ENCODE measurements at regions not wholly inside any gene's neighbourhood (a gene's known extent, or its start where the extent isn't known, plus 50 kb on each side); places are given as distances from the start of the nearest gene placed in this dataset.
"Not testable (repeated sequence)": the region's sequence is repeated elsewhere in the genome, so short reads cannot be mapped to it uniquely, and the experiment has no call there.

DNA sequence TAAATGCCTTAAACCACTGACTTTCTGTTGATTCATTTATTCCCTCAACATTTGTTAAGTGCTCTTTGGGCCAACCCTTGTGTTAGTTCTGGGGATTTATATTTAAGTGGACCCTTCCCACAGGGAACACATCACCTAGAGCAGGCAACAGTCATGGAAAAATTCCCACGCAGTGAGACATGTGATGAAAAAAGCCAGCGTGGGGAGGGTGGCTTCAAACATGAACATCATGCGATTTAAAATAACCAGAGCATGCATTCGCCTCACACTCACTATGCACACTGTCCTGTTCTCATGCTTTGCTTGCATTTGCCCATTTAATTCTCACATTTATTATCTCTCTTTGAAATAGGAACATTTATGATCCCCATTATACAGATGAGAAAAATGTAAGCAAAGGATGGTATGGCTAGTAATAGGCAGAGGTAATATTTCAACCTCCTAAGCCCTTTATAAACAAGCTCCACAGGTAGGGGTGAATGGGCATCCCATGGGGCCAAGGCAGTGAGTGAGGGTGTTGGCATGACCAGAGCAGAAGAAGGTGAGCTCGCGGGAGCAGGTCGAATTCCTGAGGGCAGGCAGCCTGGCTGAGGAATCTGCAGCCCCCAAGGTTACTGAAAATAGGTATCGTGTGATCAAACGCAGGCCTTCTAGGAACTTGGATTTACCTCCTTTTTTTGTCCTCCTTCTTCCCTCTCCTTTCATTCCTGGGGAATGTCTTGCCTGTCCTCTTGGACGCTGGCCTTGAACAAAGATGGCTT is 297.8 kb downstream of the MYCN start:
- H3K36me3 ChIP-seq (replicated peaks in 1 of 2; ENCODE audit: control extremely low read depth in 1 of 2, control insufficient read depth in 1 of 2, extremely low read depth in 1 of 2, insufficient read depth in 2 of 2, low read length in 1 of 2) = no peaks in the 10 kb centered on the region
- ChIA-PET POLR2A (no interaction called here), CTCF (no interaction called here)
- no peak overlapping the region for H3K27ac Mint-ChIP-seq
- no peak overlapping the region for H3K4me3 ChIP-seq (ENCODE audit: control extremely low read depth in 1 of 5, extremely low read depth in 1 of 5, insufficient read depth in 1 of 5, low read depth in 2 of 5, low read length in 4 of 5)
- H3K27me3 ChIP-seq (replicated peaks in 1 of 4; ENCODE audit: control extremely low read depth in 1 of 4, control insufficient read depth in 3 of 4, insufficient read depth in 4 of 4, low read length in 3 of 4) = no peaks in the 10 kb centered on the region
- no peak overlapping the region for H3K27ac ChIP-seq (ENCODE audit: low read length in 2 of 2)
- no peaks in the 10 kb centered on the region for H3K4me1 Mint-ChIP-seq
- ATAC-seq (ENCODE audit: low read depth) (no peak), DNase-seq (no peak)
- H3K79me2 ChIP-seq (ENCODE audit: control insufficient read depth, insufficient read depth, low read length) = no peaks in the 10 kb centered on the region
- H3K4me3 Mint-ChIP-seq = no peak overlapping the region
- H4K20me1 ChIP-seq (ENCODE audit: control insufficient read depth, insufficient read depth, low read length, poor library complexity, severe bottlenecking) = no peaks in the 10 kb centered on the region
- intact Hi-C loops (cut with micrococcal nuclease) = no loop called here
- H3K9ac ChIP-seq (ENCODE audit: low read length) = no peak overlapping the region
- H3K4me1 ChIP-seq (ENCODE audit: control insufficient read depth in 2 of 2, insufficient read depth in 2 of 2, low read length in 2 of 2) = no peaks in the 10 kb centered on the region
- H2AFZ ChIP-seq (ENCODE audit: insufficient read depth, low read depth, low read length, poor library complexity, severe bottlenecking) = no peak overlapping the region
- H3K9me3 ChIP-seq (ENCODE audit: control extremely low read depth in 1 of 3, control insufficient read depth in 2 of 3, insufficient read depth in 1 of 3, low read length in 2 of 3) = no peaks in the 10 kb centered on the region
- WGBS (ENCODE audit: insufficient coverage) = 98% methylated on average over 5 of the region's 10 CpGs
- peaks cover 17% of the 10 kb centered on the region for H3K27me3 Mint-ChIP-seq
- H3K4me2 ChIP-seq (replicated peaks; ENCODE audit: low read depth, low read length, poor library complexity, severe bottlenecking) = no peak overlapping the region
- no peak for TF ChIP-seq EZH2 (IDR thresholded peaks at IDR 0.05; ENCODE audit: borderline replicate concordance, insufficient read depth, low read depth, low read length, poor library complexity, severe bottlenecking)
- TF ChIP-seq, protein P1, sequence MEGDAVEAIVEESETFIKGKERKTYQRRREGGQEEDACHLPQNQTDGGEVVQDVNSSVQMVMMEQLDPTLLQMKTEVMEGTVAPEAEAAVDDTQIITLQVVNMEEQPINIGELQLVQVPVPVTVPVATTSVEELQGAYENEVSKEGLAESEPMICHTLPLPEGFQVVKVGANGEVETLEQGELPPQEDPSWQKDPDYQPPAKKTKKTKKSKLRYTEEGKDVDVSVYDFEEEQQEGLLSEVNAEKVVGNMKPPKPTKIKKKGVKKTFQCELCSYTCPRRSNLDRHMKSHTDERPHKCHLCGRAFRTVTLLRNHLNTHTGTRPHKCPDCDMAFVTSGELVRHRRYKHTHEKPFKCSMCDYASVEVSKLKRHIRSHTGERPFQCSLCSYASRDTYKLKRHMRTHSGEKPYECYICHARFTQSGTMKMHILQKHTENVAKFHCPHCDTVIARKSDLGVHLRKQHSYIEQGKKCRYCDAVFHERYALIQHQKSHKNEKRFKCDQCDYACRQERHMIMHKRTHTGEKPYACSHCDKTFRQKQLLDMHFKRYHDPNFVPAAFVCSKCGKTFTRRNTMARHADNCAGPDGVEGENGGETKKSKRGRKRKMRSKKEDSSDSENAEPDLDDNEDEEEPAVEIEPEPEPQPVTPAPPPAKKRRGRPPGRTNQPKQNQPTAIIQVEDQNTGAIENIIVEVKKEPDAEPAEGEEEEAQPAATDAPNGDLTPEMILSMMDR (IDR thresholded peaks at IDR 0.05) = no peak
- H3K9me3 Mint-ChIP-seq (ENCODE audit: insufficient read depth) = no peaks in the 10 kb centered on the region

DNA sequence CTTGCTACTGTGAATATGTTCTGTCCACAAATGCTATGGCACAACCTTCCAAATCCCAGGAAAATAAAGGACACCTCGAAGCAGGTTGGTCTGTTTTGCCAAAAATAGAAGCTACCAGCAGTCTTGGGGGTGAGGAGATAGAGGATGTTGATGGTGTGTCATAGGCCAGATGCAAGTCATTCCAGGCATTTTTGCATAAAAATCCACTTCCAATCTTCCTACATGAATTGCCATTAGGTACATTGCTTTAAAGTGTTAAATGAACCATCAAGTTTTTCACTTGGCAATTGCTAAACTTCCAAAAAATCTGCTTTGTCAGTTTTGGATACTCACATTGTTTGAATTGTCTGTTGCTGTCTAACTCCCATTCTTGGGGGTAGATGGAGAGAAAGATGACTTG is 295.4 kb downstream of the MYCN start:
- H3K27ac ChIP-seq (ENCODE audit: low read length in 2 of 2) = no peak overlapping the region
- H3K36me3 ChIP-seq (replicated peaks in 1 of 2; ENCODE audit: control extremely low read depth in 1 of 2, control insufficient read depth in 1 of 2, extremely low read depth in 1 of 2, insufficient read depth in 2 of 2, low read length in 1 of 2) = no peaks in the 10 kb centered on the region
- CTCF ChIA-PET = no interaction called here
- POLR2A ChIA-PET = no interaction called here
- no peak overlapping the region for H3K4me3 ChIP-seq (ENCODE audit: control extremely low read depth in 1 of 5, extremely low read depth in 1 of 5, insufficient read depth in 1 of 5, low read depth in 2 of 5, low read length in 4 of 5)
- H3K4me2 ChIP-seq (replicated peaks; ENCODE audit: low read depth, low read length, poor library complexity, severe bottlenecking) = no peak overlapping the region
- TF ChIP-seq, protein P1 (IDR thresholded peaks at IDR 0.05) = no peak
- no peak for TF ChIP-seq EZH2 (IDR thresholded peaks at IDR 0.05; ENCODE audit: borderline replicate concordance, insufficient read depth, low read depth, low read length, poor library complexity, severe bottlenecking)
- H3K4me3 Mint-ChIP-seq = no peak overlapping the region
- no CpG with 5 or more reads among the region's 1 CpG for WGBS (ENCODE audit: insufficient coverage)
- no peaks in the 10 kb centered on the region for H3K79me2 ChIP-seq (ENCODE audit: control insufficient read depth, insufficient read depth, low read length)
- H3K9me3 ChIP-seq (ENCODE audit: control extremely low read depth in 1 of 3, control insufficient read depth in 2 of 3, insufficient read depth in 1 of 3, low read length in 2 of 3) = no peaks in the 10 kb centered on the region
- no peak overlapping the region for H3K27ac Mint-ChIP-seq
- no peaks in the 10 kb centered on the region for H3K9me3 Mint-ChIP-seq (ENCODE audit: insufficient read depth)
- no peaks in the 10 kb centered on the region for H3K27me3 ChIP-seq (replicated peaks in 1 of 4; ENCODE audit: control extremely low read depth in 1 of 4, control insufficient read depth in 3 of 4, insufficient read depth in 4 of 4, low read length in 3 of 4)
- no peak for ATAC-seq (ENCODE audit: low read depth)
- H3K4me1 ChIP-seq (ENCODE audit: control insufficient read depth in 2 of 2, insufficient read depth in 2 of 2, low read length in 2 of 2) = no peaks in the 10 kb centered on the region
- no peak overlapping the region for H2AFZ ChIP-seq (ENCODE audit: insufficient read depth, low read depth, low read length, poor library complexity, severe bottlenecking)
- intact Hi-C loops (cut with micrococcal nuclease) = no loop called here
- no peak for DNase-seq
- no peaks in the 10 kb centered on the region for H3K4me1 Mint-ChIP-seq
- no peak overlapping the region for H3K9ac ChIP-seq (ENCODE audit: low read length)
- peaks cover 10% of the 10 kb centered on the region for H3K27me3 Mint-ChIP-seq
- no peaks in the 10 kb centered on the region for H4K20me1 ChIP-seq (ENCODE audit: control insufficient read depth, insufficient read depth, low read length, poor library complexity, severe bottlenecking)

GRCh38 chr2:16235291-16235690 is 294.9 kb downstream of the MYCN start:
- H3K27me3 Mint-ChIP-seq = peaks cover 10% of the 10 kb centered on the region
- H3K4me3 ChIP-seq (ENCODE audit: control extremely low read depth in 1 of 5, extremely low read depth in 1 of 5, insufficient read depth in 1 of 5, low read depth in 2 of 5, low read length in 4 of 5); H3K9me3 Mint-ChIP-seq (ENCODE audit: insufficient read depth); H3K27ac Mint-ChIP-seq; intact Hi-C loops (cut with micrococcal nuclease); H4K20me1 ChIP-seq (ENCODE audit: control insufficient read depth, insufficient read depth, low read length, poor library complexity, severe bottlenecking); CTCF ChIA-PET; H3K27ac ChIP-seq (ENCODE audit: low read length in 2 of 2); H2AFZ ChIP-seq (ENCODE audit: insufficient read depth, low read depth, low read length, poor library complexity, severe bottlenecking); H3K4me3 Mint-ChIP-seq; H3K27me3 ChIP-seq (replicated peaks in 1 of 4; ENCODE audit: control extremely low read depth in 1 of 4, control insufficient read depth in 3 of 4, insufficient read depth in 4 of 4, low read length in 3 of 4); H3K4me2 ChIP-seq (replicated peaks; ENCODE audit: low read depth, low read length, poor library complexity, severe bottlenecking); H3K4me1 Mint-ChIP-seq; DNase-seq; ATAC-seq (ENCODE audit: low read depth); H3K79me2 ChIP-seq (ENCODE audit: control insufficient read depth, insufficient read depth, low read length); H3K9me3 ChIP-seq (ENCODE audit: control extremely low read depth in 1 of 3, control insufficient read depth in 2 of 3, insufficient read depth in 1 of 3, low read length in 2 of 3); POLR2A ChIA-PET; H3K36me3 ChIP-seq (replicated peaks in 1 of 2; ENCODE audit: control extremely low read depth in 1 of 2, control insufficient read depth in 1 of 2, extremely low read depth in 1 of 2, insufficient read depth in 2 of 2, low read length in 1 of 2); H3K9ac ChIP-seq (ENCODE audit: low read length); H3K4me1 ChIP-seq (ENCODE audit: control insufficient read depth in 2 of 2, insufficient read depth in 2 of 2, low read length in 2 of 2): not testable (repeated sequence)
- WGBS (ENCODE audit: insufficient coverage) = 95% methylated on average over 15 of the region's 20 CpGs

Data from B cell (primary cell).